H9 (cell line): ENCODE measurements at regions not wholly inside any gene's neighbourhood (a gene's known extent, or its start where the extent isn't known, plus 50 kb on each side); places are given as distances from the start of the nearest gene placed in this dataset.

Experiments used
- DNase-seq: peaks from one replicate; pipeline ENCODE4 v3.0.0-alpha.2; 2017
- H2AFZ ChIP-seq: one replicate; pipeline ENCODE4 v1.6.1; 2013; ENCODE audit warnings: mild to moderate bottlenecking, low read length, control low read depth, moderate library complexity
- H2AK5ac ChIP-seq: 2 replicates; pipeline ENCODE4 v1.6.1; 2013; ENCODE audit warnings: low read length, control low read depth, mixed read lengths; ENCODE audit not compliant: insufficient read length
- H2BK120ac ChIP-seq: one replicate; pipeline ENCODE4 v1.6.1; 2013; ENCODE audit warnings: low read depth, mild to moderate bottlenecking, low read length, control low read depth, inconsistent platforms; ENCODE audit not compliant: poor library complexity, severe bottlenecking
- H2BK12ac ChIP-seq: 2 replicates; pipeline ENCODE4 v1.6.1; 2013; ENCODE audit warnings: low read length, control low read depth, mixed read lengths, low read depth; ENCODE audit not compliant: insufficient read length
- H2BK15ac ChIP-seq: 2 replicates; pipeline ENCODE4 v1.6.1; 2013; ENCODE audit warnings: low read depth, low read length, control low read depth
- H2BK20ac ChIP-seq: one replicate; pipeline ENCODE4 v1.6.1; 2013; ENCODE audit warnings: low read depth, mild to moderate bottlenecking, low read length, control low read depth, inconsistent platforms; ENCODE audit not compliant: poor library complexity, severe bottlenecking
- H2BK5ac ChIP-seq: 2 replicates; pipeline ENCODE4 v1.6.1; 2013; ENCODE audit warnings: low read length, control low read depth, mixed read lengths; ENCODE audit not compliant: insufficient read length
- H3K14ac ChIP-seq: 2 replicates; pipeline ENCODE4 v1.6.1; 2013; ENCODE audit warnings: low read length, control low read depth; ENCODE audit not compliant: insufficient read depth
- H3K18ac ChIP-seq: 2 replicates; pipeline ENCODE4 v1.6.1; 2013; ENCODE audit warnings: low read depth, mild to moderate bottlenecking, mixed read lengths, low read length, control low read depth; ENCODE audit not compliant: insufficient read length
- H3K23ac ChIP-seq: 2 replicates; pipeline ENCODE4 v1.6.1; 2013; ENCODE audit warnings: low read length, control low read depth, mixed read lengths, low read depth; ENCODE audit not compliant: insufficient read length
- H3K23me2 ChIP-seq: 2 replicates; pipeline ENCODE4 v1.6.1; 2013; ENCODE audit warnings: low read depth, mild to moderate bottlenecking, mixed read lengths, low read length, control low read depth; ENCODE audit not compliant: insufficient read length, poor library complexity, severe bottlenecking
- H3K27ac ChIP-seq: 2 replicates; pipeline ENCODE4 v1.5.1; 2013; ENCODE audit warnings: low read length, control low read depth, mixed read lengths, low read depth; ENCODE audit not compliant: insufficient read length
- H3K27me3 ChIP-seq: 2 replicates; pipeline ENCODE4 v1.6.1; 2013; ENCODE audit warnings: low read length, control low read depth, inconsistent platforms; ENCODE audit not compliant: insufficient read depth
- H3K4ac ChIP-seq: 2 replicates; pipeline ENCODE4 v1.6.1; 2013; ENCODE audit warnings: low read depth, mild to moderate bottlenecking, control low read depth, inconsistent platforms, low read length, moderate library complexity
- H3K4me1 ChIP-seq: 2 replicates; pipeline ENCODE4 v1.6.1; 2013; ENCODE audit warnings: low read length, control low read depth, inconsistent platforms; ENCODE audit not compliant: insufficient read depth
- H3K4me2 ChIP-seq: 2 replicates; pipeline ENCODE4 v1.6.1; 2013; ENCODE audit warnings: low read length, control low read depth, mixed read lengths; ENCODE audit not compliant: insufficient read length, insufficient read depth
- H3K56ac ChIP-seq: 2 replicates; pipeline ENCODE4 v1.6.1; 2013; ENCODE audit warnings: low read depth, mild to moderate bottlenecking, mixed read lengths, low read length, control low read depth; ENCODE audit not compliant: insufficient read length
- H3K79me1 ChIP-seq: 2 replicates; pipeline ENCODE4 v1.6.1; 2013; ENCODE audit warnings: low read depth, mild to moderate bottlenecking, moderate library complexity, low read length, control low read depth, inconsistent platforms; ENCODE audit not compliant: insufficient read depth, poor library complexity, severe bottlenecking
- H3K79me2 ChIP-seq: 2 replicates; pipeline ENCODE4 v1.6.1; 2013; ENCODE audit warnings: low read length, control low read depth, inconsistent platforms; ENCODE audit not compliant: insufficient read depth
- H3K9ac ChIP-seq: 2 replicates; pipeline ENCODE4 v1.6.1; 2013; ENCODE audit warnings: low read length, control low read depth, mixed read lengths; ENCODE audit not compliant: insufficient read length; ENCODE audit errors: extremely low read depth
- H3K9me3 ChIP-seq: one replicate; pipeline ENCODE4 v1.6.1; 2013; ENCODE audit warnings: low read depth, low read length, inconsistent platforms; ENCODE audit not compliant: control insufficient read depth
- H3T11ph ChIP-seq: one replicate; pipeline ENCODE4 v1.6.1; 2013; ENCODE audit warnings: mild to moderate bottlenecking, low read length, control low read depth, inconsistent platforms
- H4K20me1 ChIP-seq: one replicate; pipeline ENCODE4 v1.6.1; 2013; ENCODE audit not compliant: control insufficient read depth, insufficient read length, insufficient read depth
- H4K5ac ChIP-seq: 2 replicates; pipeline ENCODE4 v1.6.1; 2013; ENCODE audit warnings: low read depth, mild to moderate bottlenecking, mixed read lengths, low read length, control low read depth; ENCODE audit not compliant: insufficient read length
- H4K8ac ChIP-seq: replicated peaks from 2 replicates; pipeline ENCODE4 v1.6.1; 2013; ENCODE audit warnings: low read length, control low read depth, mixed read lengths, low read depth; ENCODE audit not compliant: insufficient read length
- H4K91ac ChIP-seq: 2 replicates; pipeline ENCODE4 v1.6.1; 2013; ENCODE audit warnings: low read depth, mild to moderate bottlenecking, moderate library complexity, mixed read lengths, low read length, control low read depth; ENCODE audit not compliant: insufficient read length
- H3K27ac Mint-ChIP-seq, 3 experiments: 2 replicates in 2 of 3; 3 replicates in 1 of 3; pipeline ENCODE4 v1.8.0; 2020 to 2021; ENCODE audit warnings: mixed read lengths in 3 of 3, mild to moderate bottlenecking in 1 of 3, moderate library complexity in 1 of 3
- H3K27me3 Mint-ChIP-seq: 2 replicates; pipeline ENCODE4 v1.8.0; 2021; ENCODE audit warnings: low read depth, mild to moderate bottlenecking, moderate library complexity, mixed read lengths
- H3K36me3 Mint-ChIP-seq, 3 experiments: 2 replicates in 2 of 3; 3 replicates in 1 of 3; pipeline ENCODE4 v1.8.0; 2020 to 2021; ENCODE audit warnings: low read depth in 3 of 3, mixed read lengths in 3 of 3; ENCODE audit not compliant: insufficient read depth in 1 of 3
- H3K4me1 Mint-ChIP-seq, 2 experiments: 2 replicates each; pipeline ENCODE4 v1.8.0; 2020; ENCODE audit warnings: mixed read lengths in 2 of 2
- H3K4me3 Mint-ChIP-seq, 2 experiments: 2 replicates in 1 of 2; 3 replicates in 1 of 2; pipeline ENCODE4 v1.8.0; 2020 to 2021; ENCODE audit warnings: mild to moderate bottlenecking in 2 of 2, mixed read lengths in 2 of 2, moderate library complexity in 1 of 2
- H3K9me3 Mint-ChIP-seq, 2 experiments: 2 replicates in 1 of 2; 3 replicates in 1 of 2; pipeline ENCODE4 v1.8.0; 2020; ENCODE audit warnings: mild to moderate bottlenecking in 2 of 2, mixed read lengths in 2 of 2, moderate library complexity in 1 of 2
- CTCF ChIP-seq: fragments of 200-600 bp; sonication (generic); conservative IDR thresholded peaks from 3 replicates; pipeline ENCODE4 v1.8.0; 2021; ENCODE audit warnings: antibody characterized with exemption, mild to moderate bottlenecking
- WGBS: extraction: QIAGEN DNeasy Blood & Tissue Kit; methylation state at CpG from one replicate; pipeline ENCODE4 v1.1.7; 2013; ENCODE audit warnings: missing lambda C conversion rate, low lambda C conversion rate, mixed read lengths; ENCODE audit not compliant: insufficient read length; ENCODE audit errors: extremely low coverage; 5-methylcytosine and 5-hydroxymethylcytosine counted together

DNA sequence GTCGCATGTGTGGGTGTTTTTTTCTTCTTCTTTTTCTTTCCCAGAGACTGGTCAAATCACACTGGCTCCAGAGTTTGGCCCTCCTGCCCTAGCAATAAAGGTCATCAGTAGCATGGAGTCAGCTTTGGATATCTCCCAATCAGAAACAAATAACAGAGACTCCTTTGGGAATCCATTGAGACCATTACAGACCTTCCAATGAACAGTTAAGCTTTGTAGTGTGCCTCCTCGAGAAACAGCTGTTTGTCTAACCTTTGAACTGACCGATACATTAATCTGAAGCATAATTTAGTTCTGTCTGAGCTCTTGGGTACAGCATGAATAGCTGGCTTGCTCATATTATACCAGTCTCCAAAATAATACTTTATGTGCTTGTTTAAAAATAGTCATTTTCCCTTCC, 1103.2 kb downstream of the GATA3 start:
- TF ChIP-seq CTCF = no peak
- no peak overlapping the region for H2AFZ ChIP-seq
- no CpG with 5 or more reads among the region's 3 CpGs for WGBS
- Mint-ChIP-seq H3K4me1 (no peaks in the 10 kb centered on the region), H3K27me3 (peaks cover 4% of the 10 kb centered on the region), H3K4me3 (no peak overlapping the region), H3K27ac (no peak overlapping the region), H3K36me3 (peaks cover 0 to 15% (median 5%) of the 10 kb centered on the region in 3 experiments; a peak in 5 of 7 replicates), H3K9me3 (peaks cover 20 to 23% of the 10 kb centered on the region in 2 experiments)
- H4K91ac ChIP-seq = no peak overlapping the region
- no peak overlapping the region for H3K4ac ChIP-seq
- H3K23ac ChIP-seq = no peak overlapping the region
- DNase-seq = no peak
- H4K5ac ChIP-seq = no peak overlapping the region
- no peak overlapping the region for H3K4me2 ChIP-seq
- no peak overlapping the region for H3K18ac ChIP-seq
- H3K56ac ChIP-seq = no peak overlapping the region
- no peak overlapping the region for H2BK20ac ChIP-seq
- H3T11ph ChIP-seq = no peak overlapping the region
- no peak overlapping the region for H2BK15ac ChIP-seq
- H2BK5ac ChIP-seq = no peak overlapping the region
- H2BK12ac ChIP-seq = no peak overlapping the region
- no peak overlapping the region for H2BK120ac ChIP-seq
- no peaks in the 10 kb centered on the region for H3K4me1 ChIP-seq
- H3K9me3 ChIP-seq = no peaks in the 10 kb centered on the region
- H3K23me2 ChIP-seq = no peaks in the 10 kb centered on the region
- no peaks in the 10 kb centered on the region for H4K20me1 ChIP-seq
- H3K9ac ChIP-seq = no peak overlapping the region
- no peak overlapping the region for H4K8ac ChIP-seq
- H3K27me3 ChIP-seq = no peaks in the 10 kb centered on the region
- no peak overlapping the region for H2AK5ac ChIP-seq
- no peaks in the 10 kb centered on the region for H3K79me2 ChIP-seq
- no peak overlapping the region for H3K14ac ChIP-seq
- H3K27ac ChIP-seq = no peak overlapping the region
- no peaks in the 10 kb centered on the region for H3K79me1 ChIP-seq
